ENCODE measurements at regions not wholly inside any gene's neighbourhood (a gene's known extent, or its start where the extent isn't known, plus 50 kb on each side); places are given as distances from the start of the nearest gene placed in this dataset.

DNA sequence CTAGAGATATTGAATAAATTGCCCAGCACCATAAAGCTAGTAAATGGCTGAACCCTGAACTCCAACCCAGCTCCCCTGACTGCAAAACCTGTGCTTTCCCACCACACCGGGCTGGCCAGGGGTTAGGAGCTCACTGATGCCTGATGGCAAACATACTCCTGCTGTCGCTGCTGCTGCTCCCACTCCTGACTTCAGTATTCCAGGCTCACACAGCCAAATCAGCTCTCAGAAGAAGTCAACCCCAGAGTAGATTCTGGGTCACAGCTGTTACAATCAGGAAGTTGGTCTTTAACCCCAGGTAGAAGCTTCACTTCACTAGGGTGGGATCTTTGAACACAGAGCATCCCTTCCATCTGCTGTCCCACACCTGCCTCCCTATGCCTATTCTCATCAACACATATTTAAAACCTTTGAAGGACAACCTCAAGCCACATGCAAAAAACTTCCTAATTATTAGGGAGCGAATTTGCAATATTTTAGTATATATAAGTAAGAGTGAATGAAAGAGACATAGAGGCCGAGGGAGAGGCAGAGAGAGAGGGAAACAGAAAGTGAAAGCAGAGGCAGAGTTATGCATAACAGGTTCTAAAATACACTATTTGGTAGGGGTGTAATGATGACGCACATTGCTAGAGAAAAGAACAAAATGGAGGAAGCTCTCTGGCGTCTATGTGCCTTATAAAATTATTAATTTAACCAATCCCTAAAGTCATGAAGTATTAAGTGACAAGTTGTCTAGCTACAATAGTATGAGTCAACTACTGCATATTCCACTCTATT is 99.4 kb upstream of the SERP2 start:
- peak overlapping the region; percentile 85 for H3K4me2 ChIP-seq (ENCODE audit: extremely low read depth, insufficient read depth, low read length)
- peaks cover 23% of the 10 kb centered on the region for H3K4me1 ChIP-seq (ENCODE audit: control insufficient read depth, extremely low read depth, insufficient read depth, low read length)
- TF ChIP-seq, protein P1, sequence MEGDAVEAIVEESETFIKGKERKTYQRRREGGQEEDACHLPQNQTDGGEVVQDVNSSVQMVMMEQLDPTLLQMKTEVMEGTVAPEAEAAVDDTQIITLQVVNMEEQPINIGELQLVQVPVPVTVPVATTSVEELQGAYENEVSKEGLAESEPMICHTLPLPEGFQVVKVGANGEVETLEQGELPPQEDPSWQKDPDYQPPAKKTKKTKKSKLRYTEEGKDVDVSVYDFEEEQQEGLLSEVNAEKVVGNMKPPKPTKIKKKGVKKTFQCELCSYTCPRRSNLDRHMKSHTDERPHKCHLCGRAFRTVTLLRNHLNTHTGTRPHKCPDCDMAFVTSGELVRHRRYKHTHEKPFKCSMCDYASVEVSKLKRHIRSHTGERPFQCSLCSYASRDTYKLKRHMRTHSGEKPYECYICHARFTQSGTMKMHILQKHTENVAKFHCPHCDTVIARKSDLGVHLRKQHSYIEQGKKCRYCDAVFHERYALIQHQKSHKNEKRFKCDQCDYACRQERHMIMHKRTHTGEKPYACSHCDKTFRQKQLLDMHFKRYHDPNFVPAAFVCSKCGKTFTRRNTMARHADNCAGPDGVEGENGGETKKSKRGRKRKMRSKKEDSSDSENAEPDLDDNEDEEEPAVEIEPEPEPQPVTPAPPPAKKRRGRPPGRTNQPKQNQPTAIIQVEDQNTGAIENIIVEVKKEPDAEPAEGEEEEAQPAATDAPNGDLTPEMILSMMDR (conservative IDR thresholded peaks at IDR 0.05 in 1 of 2, IDR thresholded peaks at IDR 0.05 in 1 of 2; ENCODE audit: low read depth in 1 of 2, low read length in 2 of 2): no peak
- TF ChIP-seq EZH2 (IDR thresholded peaks at IDR 0.05; ENCODE audit: low read length, missing control alignments): no peak
- peak in 1 of 2 donors; percentile 94 for DNase-seq (ENCODE audit: low read depth in 2 of 2)
- H3K36me3 ChIP-seq (ENCODE audit: control insufficient read depth, insufficient read depth, low read length): no peaks in the 10 kb centered on the region
- peak overlapping the region; percentile 47 for H3K9ac ChIP-seq (ENCODE audit: insufficient read depth, low read length)
- H3K27me3 ChIP-seq (ENCODE audit: control insufficient read depth, insufficient read depth, low read length): no peaks in the 10 kb centered on the region
- H3K9me3 ChIP-seq (ENCODE audit: control insufficient read depth, insufficient read depth, low read depth, low read length): no peaks in the 10 kb centered on the region
- H3K4me3 ChIP-seq (replicated peaks in 1 of 4; ENCODE audit: control extremely low read depth in 1 of 4, insufficient read depth in 1 of 4, low read depth in 3 of 4, low read length in 4 of 4): peak overlapping the region; percentile 11 to 43 (median 30)
- H2AFZ ChIP-seq (ENCODE audit: low read length): peak overlapping the region; percentile 87
- H4K20me1 ChIP-seq (ENCODE audit: control insufficient read depth, extremely low read depth, insufficient read depth, low read length): no peaks in the 10 kb centered on the region
- H3K79me2 ChIP-seq (ENCODE audit: control insufficient read depth, insufficient read depth, low read length): no peaks in the 10 kb centered on the region
- peak overlapping the region; percentile 88 for H3K27ac ChIP-seq (ENCODE audit: insufficient read depth, low read length)

DNA sequence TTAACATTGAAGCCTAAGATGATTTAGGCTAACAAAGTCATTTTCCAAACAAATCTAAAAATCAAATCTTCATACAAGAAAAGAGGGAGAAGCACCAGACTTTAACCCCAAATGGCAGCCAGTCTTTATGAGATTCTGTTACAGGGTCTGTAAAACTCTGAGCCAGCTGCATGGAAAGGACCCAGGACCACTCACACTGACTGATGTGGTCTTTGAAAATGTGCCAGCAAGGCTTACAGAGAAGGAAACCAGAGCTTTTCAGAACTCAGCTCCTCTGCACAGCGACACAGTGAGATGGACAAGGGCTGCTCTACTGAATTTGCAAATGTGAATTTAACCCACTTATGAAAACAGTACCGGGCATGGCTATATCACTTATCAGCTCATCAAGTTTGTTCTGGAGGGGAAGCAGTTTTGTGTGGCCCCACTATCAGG is 98.8 kb upstream of the SERP2 start:
- Histone ChIP-seq H3K27ac (ENCODE audit: insufficient read depth, low read length) (peak overlapping the region; percentile 88), H3K4me1 (ENCODE audit: control insufficient read depth, extremely low read depth, insufficient read depth, low read length) (peaks cover 23% of the 10 kb centered on the region), H2AFZ (ENCODE audit: low read length) (peak overlapping the region; percentile 78), H3K4me3 (replicated peaks in 1 of 4; ENCODE audit: control extremely low read depth in 1 of 4, insufficient read depth in 1 of 4, low read depth in 3 of 4, low read length in 4 of 4) (peak overlapping the region in 2 of 4 experiments; percentile 17 to 43), H3K79me2 (ENCODE audit: control insufficient read depth, insufficient read depth, low read length) (no peaks in the 10 kb centered on the region), H3K9ac (ENCODE audit: insufficient read depth, low read length) (no peak overlapping the region), H3K4me2 (ENCODE audit: extremely low read depth, insufficient read depth, low read length) (peak overlapping the region; percentile 76), H3K27me3 (ENCODE audit: control insufficient read depth, insufficient read depth, low read length) (no peaks in the 10 kb centered on the region), H4K20me1 (ENCODE audit: control insufficient read depth, extremely low read depth, insufficient read depth, low read length) (no peaks in the 10 kb centered on the region), H3K9me3 (ENCODE audit: control insufficient read depth, insufficient read depth, low read depth, low read length) (no peaks in the 10 kb centered on the region), H3K36me3 (ENCODE audit: control insufficient read depth, insufficient read depth, low read length) (no peaks in the 10 kb centered on the region)
- DNase-seq (ENCODE audit: low read depth in 2 of 2): peak in 1 of 2 donors; percentile 64
- TF ChIP-seq, protein P1 (conservative IDR thresholded peaks at IDR 0.05 in 1 of 2, IDR thresholded peaks at IDR 0.05 in 1 of 2; ENCODE audit: low read depth in 1 of 2, low read length in 2 of 2): no peak
- no peak for TF ChIP-seq EZH2 (IDR thresholded peaks at IDR 0.05; ENCODE audit: low read length, missing control alignments)

DNA sequence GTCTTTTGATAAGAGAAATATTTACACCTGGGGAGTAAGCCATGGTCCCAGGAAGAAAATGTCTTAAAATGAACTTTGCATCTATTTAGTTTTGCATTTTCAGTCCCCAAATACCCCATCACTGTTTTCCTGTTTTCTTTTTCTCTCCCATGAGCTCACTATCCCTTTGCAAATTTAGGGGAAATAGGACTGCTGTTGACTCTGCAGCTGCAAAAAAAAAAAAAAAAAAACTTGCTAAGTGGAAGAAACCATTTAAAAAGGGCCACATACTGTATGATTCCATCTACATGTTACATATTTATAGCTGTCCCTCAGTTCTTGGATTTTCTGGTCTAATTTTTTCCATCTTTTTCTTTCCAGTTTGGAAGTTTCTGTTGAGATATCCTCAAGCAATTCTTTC is 98.2 kb upstream of the SERP2 start:
- H3K4me1 ChIP-seq (ENCODE audit: control insufficient read depth, extremely low read depth, insufficient read depth, low read length): peaks cover 23% of the 10 kb centered on the region
- H3K79me2 ChIP-seq (ENCODE audit: control insufficient read depth, insufficient read depth, low read length): no peaks in the 10 kb centered on the region
- no peaks in the 10 kb centered on the region for H3K9me3 ChIP-seq (ENCODE audit: control insufficient read depth, insufficient read depth, low read depth, low read length)
- no peak overlapping the region for H3K9ac ChIP-seq (ENCODE audit: insufficient read depth, low read length)
- H2AFZ ChIP-seq (ENCODE audit: low read length): no peak overlapping the region
- no peaks in the 10 kb centered on the region for H4K20me1 ChIP-seq (ENCODE audit: control insufficient read depth, extremely low read depth, insufficient read depth, low read length)
- TF ChIP-seq, protein P1 (conservative IDR thresholded peaks at IDR 0.05 in 1 of 2, IDR thresholded peaks at IDR 0.05 in 1 of 2; ENCODE audit: low read depth in 1 of 2, low read length in 2 of 2): no peak
- TF ChIP-seq EZH2 (IDR thresholded peaks at IDR 0.05; ENCODE audit: low read length, missing control alignments): no peak
- no peak overlapping the region for H3K4me2 ChIP-seq (ENCODE audit: extremely low read depth, insufficient read depth, low read length)
- no peak overlapping the region for H3K4me3 ChIP-seq (replicated peaks in 1 of 4; ENCODE audit: control extremely low read depth in 1 of 4, insufficient read depth in 1 of 4, low read depth in 3 of 4, low read length in 4 of 4)
- no peaks in the 10 kb centered on the region for H3K27me3 ChIP-seq (ENCODE audit: control insufficient read depth, insufficient read depth, low read length)
- no peak overlapping the region for H3K27ac ChIP-seq (ENCODE audit: insufficient read depth, low read length)
- no peaks in the 10 kb centered on the region for H3K36me3 ChIP-seq (ENCODE audit: control insufficient read depth, insufficient read depth, low read length)
- DNase-seq (ENCODE audit: low read depth in 2 of 2): no peak

Measured in fibroblast of lung (primary cell).